ENCODE measurements at regions not wholly inside any gene's neighbourhood (a gene's known extent, or its start where the extent isn't known, plus 50 kb on each side); places are given as distances from the start of the nearest gene placed in this dataset.

GRCh38 chr2:558302-558642 lies 118.9 kb downstream of the TMEM18 start:
- no peak for DNase-seq (ENCODE audit: low read depth, low spot score)

GRCh38 chr2:557635-558301 lies 119.4 kb downstream of the TMEM18 start:
- H3K4me3 ChIP-seq (ENCODE audit: low read length): no peak overlapping the region

More at GRCh38 chr2:558302-558642, 118.9 kb downstream of the TMEM18 start:
- H3K4me3 ChIP-seq (ENCODE audit: low read length): no peak overlapping the region

GRCh38 chr2:556485-556884 lies 120.7 kb downstream of the TMEM18 start:
- no peak for DNase-seq (ENCODE audit: low read depth, low spot score)
- H3K4me3 ChIP-seq (ENCODE audit: low read length): no peak overlapping the region

More at GRCh38 chr2:557635-558301, 119.4 kb downstream of the TMEM18 start:
- DNase-seq (ENCODE audit: low read depth, low spot score): no peak

- no peak for DNase-seq (ENCODE audit: low read depth, low spot score)
Measured at GRCh38 chr2:555164-555922, 121.9 kb downstream of the TMEM18 start.

GRCh38 chr2:554444-554843 lies 122.8 kb downstream of the TMEM18 start:
- no peak for DNase-seq (ENCODE audit: low read depth, low spot score)
- H3K4me3 ChIP-seq (ENCODE audit: low read length): no peak overlapping the region

More at GRCh38 chr2:555164-555922, 121.9 kb downstream of the TMEM18 start:
- no peak overlapping the region for H3K4me3 ChIP-seq (ENCODE audit: low read length)

- no peak overlapping the region for H3K4me3 ChIP-seq (ENCODE audit: low read length)
- no peak for DNase-seq (ENCODE audit: low read depth, low spot score)
Measured at GRCh38 chr2:552906-553305, 124.3 kb downstream of the TMEM18 start.

- DNase-seq (ENCODE audit: low read depth, low spot score): no peak
Measured at GRCh38 chr2:551621-552020, 125.6 kb downstream of the TMEM18 start.

GRCh38 chr2:550860-551567 lies 126.2 kb downstream of the TMEM18 start:
- no peak overlapping the region for H3K4me3 ChIP-seq (ENCODE audit: low read length)
- no peak for DNase-seq (ENCODE audit: low read depth, low spot score)

More at GRCh38 chr2:551621-552020, 125.6 kb downstream of the TMEM18 start:
- H3K4me3 ChIP-seq (ENCODE audit: low read length): no peak overlapping the region

GRCh38 chr2:545711-546650 lies 131.2 kb downstream of the TMEM18 start:
- DNase-seq (ENCODE audit: low read depth, low spot score): no peak
- H3K4me3 ChIP-seq (ENCODE audit: low read length): no peak overlapping the region

GRCh38 chr2:545228-545627 lies 132.0 kb downstream of the TMEM18 start:
- H3K4me3 ChIP-seq (ENCODE audit: low read length): no peak overlapping the region
- DNase-seq (ENCODE audit: low read depth, low spot score): no peak

- no peak for DNase-seq (ENCODE audit: low read depth, low spot score)
Measured at GRCh38 chr2:538646-539045, 138.6 kb downstream of the TMEM18 start.

GRCh38 chr2:535222-535621 lies 142.0 kb downstream of the TMEM18 start:
- DNase-seq (ENCODE audit: low read depth, low spot score): peak; percentile 23
- no peak overlapping the region for H3K4me3 ChIP-seq (ENCODE audit: low read length)

More at GRCh38 chr2:538646-539045, 138.6 kb downstream of the TMEM18 start:
- H3K4me3 ChIP-seq (ENCODE audit: low read length): no peak overlapping the region

GRCh38 chr2:529852-530251 lies 147.4 kb downstream of the TMEM18 start:
- no peak for DNase-seq (ENCODE audit: low read depth, low spot score)
- no peak overlapping the region for H3K4me3 ChIP-seq (ENCODE audit: low read length)

GRCh38 chr2:529424-529823 lies 147.8 kb downstream of the TMEM18 start:
- no peak overlapping the region for H3K4me3 ChIP-seq (ENCODE audit: low read length)
- DNase-seq (ENCODE audit: low read depth, low spot score): peak; percentile 87

GRCh38 chr2:527581-527980 lies 149.6 kb downstream of the TMEM18 start:
- no peak overlapping the region for H3K4me3 ChIP-seq (ENCODE audit: low read length)
- no peak for DNase-seq (ENCODE audit: low read depth, low spot score)

- no peak for DNase-seq (ENCODE audit: low read depth, low spot score)
- H3K4me3 ChIP-seq (ENCODE audit: low read length): no peak overlapping the region
Measured at GRCh38 chr2:526918-527317, 150.3 kb downstream of the TMEM18 start.

GRCh38 chr2:525611-526010 lies 151.6 kb downstream of the TMEM18 start:
- no peak overlapping the region for H3K4me3 ChIP-seq (ENCODE audit: low read length)
- DNase-seq (ENCODE audit: low read depth, low spot score): no peak

- no peak overlapping the region for H3K4me3 ChIP-seq (ENCODE audit: low read length)
- no peak for DNase-seq (ENCODE audit: low read depth, low spot score)
Measured at GRCh38 chr2:525021-525420, 152.2 kb downstream of the TMEM18 start.

- H3K4me3 ChIP-seq (ENCODE audit: low read length): no peak overlapping the region
- DNase-seq (ENCODE audit: low read depth, low spot score): no peak
Measured at GRCh38 chr2:524442-524841, 152.8 kb downstream of the TMEM18 start.
